GM23248 (cell line): ENCODE measurements at regions not wholly inside any gene's neighbourhood (a gene's known extent, or its start where the extent isn't known, plus 50 kb on each side); places are given as distances from the start of the nearest gene placed in this dataset.

Experiments used
- EZH2 ChIP-seq: fragments of 200-600 bp; sonication (generic); IDR thresholded peaks from 2 replicates; pipeline ENCODE4 v1.6.1; 2018; ENCODE audit warnings: antibody characterized with exemption, mild to moderate bottlenecking; ENCODE audit not compliant: insufficient read depth, poor library complexity, severe bottlenecking
- EZH2phosphoT487 ChIP-seq: fragments of 200-600 bp; sonication (generic); IDR thresholded peaks from 2 replicates; pipeline ENCODE4 v1.6.1; 2018; ENCODE audit warnings: antibody characterized with exemption, moderate library complexity, mild to moderate bottlenecking, low read depth; ENCODE audit not compliant: insufficient read depth

DNA sequence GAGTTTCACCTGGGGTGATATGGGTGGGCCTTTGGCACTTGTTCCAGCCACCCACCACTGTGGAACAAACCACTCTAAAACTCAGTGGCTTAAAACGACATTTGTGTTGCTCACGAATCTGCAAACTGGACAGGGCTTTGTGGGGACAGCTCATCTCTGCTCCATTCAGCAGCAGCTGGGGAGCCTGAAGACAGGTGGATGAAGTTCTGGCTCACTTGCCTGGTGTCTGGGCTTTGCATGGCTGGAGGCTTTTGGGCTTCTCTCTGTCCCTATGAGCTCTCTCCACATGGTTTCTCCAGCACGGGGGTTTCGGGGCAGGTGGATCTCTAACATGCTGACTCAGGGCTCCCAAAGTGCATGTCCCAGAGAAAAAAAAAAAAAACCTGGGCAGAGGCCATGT, 93.0 kb upstream of the GLI2 start:
- TF ChIP-seq EZH2, result no peak
- TF ChIP-seq EZH2phosphoT487, result no peak
